ENCODE measurements at regions not wholly inside any gene's neighbourhood (a gene's known extent, or its start where the extent isn't known, plus 50 kb on each side); places are given as distances from the start of the nearest gene placed in this dataset.

GRCh38 chr2:152864601-152865149 lies 146.3 kb downstream of the ARL6IP6 start:
- ATAC-seq, result no peak

- no peak for ATAC-seq
Observed at GRCh38 chr2:152863826-152864225, 145.4 kb downstream of the ARL6IP6 start.

- peak; percentile 60 for ATAC-seq
Observed at GRCh38 chr2:152861349-152861942, 143.0 kb downstream of the ARL6IP6 start.

GRCh38 chr2:152858594-152859265 lies 140.3 kb downstream of the ARL6IP6 start:
- no peak for ATAC-seq

- ATAC-seq, result no peak
Observed at GRCh38 chr2:152846697-152847470, 128.5 kb downstream of the ARL6IP6 start.

GRCh38 chr2:152835674-152836073 lies 117.3 kb downstream of the ARL6IP6 start:
- no peak for ATAC-seq

GRCh38 chr2:152827944-152828343 lies 109.5 kb downstream of the ARL6IP6 start:
- ATAC-seq, result no peak

GRCh38 chr2:152826581-152827279 lies 108.3 kb downstream of the ARL6IP6 start:
- ATAC-seq, result no peak

GRCh38 chr2:152825834-152826233 lies 107.4 kb downstream of the ARL6IP6 start:
- no peak for ATAC-seq

GRCh38 chr2:152823905-152824304 lies 105.5 kb downstream of the ARL6IP6 start:
- no peak for ATAC-seq

- no peak for ATAC-seq
Observed at GRCh38 chr2:152822676-152823075, 104.3 kb downstream of the ARL6IP6 start.

GRCh38 chr2:152820048-152820447 lies 101.6 kb downstream of the ARL6IP6 start:
- ATAC-seq, result no peak

GRCh38 chr2:152815634-152816257 lies 97.3 kb downstream of the ARL6IP6 start:
- ATAC-seq, result no peak

- no peak for ATAC-seq
Observed at GRCh38 chr2:152814475-152815030, 96.1 kb downstream of the ARL6IP6 start.

GRCh38 chr2:152813351-152813750 lies 94.9 kb downstream of the ARL6IP6 start:
- no peak for ATAC-seq
